ENCODE measurements at regions not wholly inside any gene's neighbourhood (a gene's known extent, or its start where the extent isn't known, plus 50 kb on each side); places are given as distances from the start of the nearest gene placed in this dataset.

DNA sequence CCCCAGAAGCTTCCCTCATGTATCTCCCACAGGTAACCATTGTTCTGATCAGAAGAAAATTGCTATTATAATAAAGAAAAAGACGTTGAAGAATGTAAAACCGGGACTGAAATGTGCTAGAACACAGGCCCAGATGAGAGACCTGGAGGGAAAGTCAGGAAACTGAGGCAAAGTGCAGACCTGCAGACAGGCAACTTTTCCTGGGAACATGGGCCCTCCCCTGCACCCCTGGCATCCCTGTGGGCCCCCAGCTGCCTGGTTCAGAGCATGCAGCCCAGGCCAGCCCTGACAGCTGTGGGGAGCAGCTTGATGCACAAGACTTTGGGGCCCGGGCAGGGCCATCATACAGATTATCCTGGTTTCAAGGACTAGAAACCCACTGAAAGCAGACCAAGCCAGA lies 212.2 kb downstream of the CDC5L start:
- DNase-seq (ENCODE audit: low spot score), result no peak
- Histone ChIP-seq H3K27ac (no peak overlapping the region), H3K4me3 (no peak overlapping the region)
- TF ChIP-seq, protein P1, sequence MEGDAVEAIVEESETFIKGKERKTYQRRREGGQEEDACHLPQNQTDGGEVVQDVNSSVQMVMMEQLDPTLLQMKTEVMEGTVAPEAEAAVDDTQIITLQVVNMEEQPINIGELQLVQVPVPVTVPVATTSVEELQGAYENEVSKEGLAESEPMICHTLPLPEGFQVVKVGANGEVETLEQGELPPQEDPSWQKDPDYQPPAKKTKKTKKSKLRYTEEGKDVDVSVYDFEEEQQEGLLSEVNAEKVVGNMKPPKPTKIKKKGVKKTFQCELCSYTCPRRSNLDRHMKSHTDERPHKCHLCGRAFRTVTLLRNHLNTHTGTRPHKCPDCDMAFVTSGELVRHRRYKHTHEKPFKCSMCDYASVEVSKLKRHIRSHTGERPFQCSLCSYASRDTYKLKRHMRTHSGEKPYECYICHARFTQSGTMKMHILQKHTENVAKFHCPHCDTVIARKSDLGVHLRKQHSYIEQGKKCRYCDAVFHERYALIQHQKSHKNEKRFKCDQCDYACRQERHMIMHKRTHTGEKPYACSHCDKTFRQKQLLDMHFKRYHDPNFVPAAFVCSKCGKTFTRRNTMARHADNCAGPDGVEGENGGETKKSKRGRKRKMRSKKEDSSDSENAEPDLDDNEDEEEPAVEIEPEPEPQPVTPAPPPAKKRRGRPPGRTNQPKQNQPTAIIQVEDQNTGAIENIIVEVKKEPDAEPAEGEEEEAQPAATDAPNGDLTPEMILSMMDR (IDR thresholded peaks at IDR 0.05), result no peak

DNA sequence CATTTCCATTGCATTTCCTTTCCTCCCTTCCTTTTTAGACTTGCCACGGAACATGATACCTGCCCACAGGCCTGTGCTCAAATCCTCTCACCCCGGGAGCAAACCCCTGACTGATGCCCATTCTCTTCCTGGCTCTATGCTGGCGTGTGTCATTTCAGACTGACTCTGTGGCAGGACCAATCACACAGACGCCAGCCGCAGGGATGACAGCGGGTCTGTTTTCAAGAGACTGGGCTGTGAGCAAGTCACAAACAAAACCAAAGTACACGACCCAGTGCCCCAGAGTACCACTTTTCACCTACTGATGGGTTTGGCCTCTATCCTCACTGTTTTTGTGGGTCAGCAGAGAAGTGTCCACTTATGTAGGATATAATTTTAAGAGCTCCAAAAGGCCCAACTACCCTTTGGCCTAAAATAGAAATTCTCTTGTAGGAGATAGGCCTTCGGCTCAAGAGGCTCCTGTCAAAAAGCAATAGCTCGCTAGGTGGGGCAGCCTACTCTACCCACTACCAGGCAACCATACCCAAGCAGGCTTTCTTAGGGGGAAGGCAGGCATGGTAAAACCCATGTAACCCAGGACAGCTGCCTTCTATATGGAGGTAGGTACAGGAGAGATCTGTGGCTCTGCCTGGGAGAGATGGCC lies 215.7 kb downstream of the CDC5L start:
- no peak overlapping the region for H3K4me3 ChIP-seq
- H3K27ac ChIP-seq, result no peak overlapping the region
- no peak for DNase-seq (ENCODE audit: low spot score)
- TF ChIP-seq, protein P1 (IDR thresholded peaks at IDR 0.05), result no peak

DNA sequence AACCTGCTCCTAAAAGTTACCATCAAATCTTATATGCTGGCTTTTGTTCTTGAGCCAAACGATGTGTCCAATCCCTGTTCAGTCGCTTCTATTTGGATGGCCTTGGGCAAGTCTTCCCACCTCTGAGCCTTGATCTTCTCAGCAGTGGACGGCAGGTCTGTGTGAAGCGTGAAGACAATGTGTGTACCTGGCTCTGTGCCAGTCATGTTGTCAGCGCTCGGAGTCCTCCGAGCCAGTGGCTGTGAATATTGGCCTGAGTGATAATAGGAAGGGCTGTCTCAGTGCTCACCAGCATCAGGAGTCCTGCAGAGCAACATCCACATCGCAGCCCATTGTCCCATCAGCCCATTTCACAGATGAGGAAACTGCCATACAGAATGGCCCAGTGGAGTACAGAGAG lies 219.0 kb downstream of the CDC5L start:
- TF ChIP-seq, protein P1 (IDR thresholded peaks at IDR 0.05), result no peak
- Histone ChIP-seq H3K4me3 (no peak overlapping the region), H3K27ac (no peak overlapping the region)
- no peak for DNase-seq (ENCODE audit: low spot score)

DNA sequence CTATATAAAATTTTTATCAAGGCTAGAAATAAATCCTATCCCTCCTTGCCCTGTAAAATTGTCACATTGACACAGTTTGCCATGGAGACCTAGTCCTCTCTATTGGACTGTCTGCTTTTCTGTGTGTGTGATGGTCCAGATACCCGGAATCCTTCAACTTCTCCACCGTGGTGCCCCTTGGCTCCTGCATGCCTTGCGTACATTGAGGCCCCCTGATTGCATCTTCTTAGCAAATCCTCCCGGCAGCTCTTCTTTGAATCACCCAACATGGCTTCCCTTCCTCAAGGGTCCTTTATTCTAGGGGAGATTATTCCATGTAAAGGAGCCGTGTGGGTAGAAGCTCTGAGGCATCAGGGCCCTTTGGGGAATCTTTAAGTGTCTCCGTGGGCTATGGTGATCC lies 219.5 kb downstream of the CDC5L start:
- TF ChIP-seq, protein P1 (IDR thresholded peaks at IDR 0.05), result no peak
- no peak overlapping the region for H3K4me3 ChIP-seq
- DNase-seq (ENCODE audit: low spot score), result no peak
- no peak overlapping the region for H3K27ac ChIP-seq

DNA sequence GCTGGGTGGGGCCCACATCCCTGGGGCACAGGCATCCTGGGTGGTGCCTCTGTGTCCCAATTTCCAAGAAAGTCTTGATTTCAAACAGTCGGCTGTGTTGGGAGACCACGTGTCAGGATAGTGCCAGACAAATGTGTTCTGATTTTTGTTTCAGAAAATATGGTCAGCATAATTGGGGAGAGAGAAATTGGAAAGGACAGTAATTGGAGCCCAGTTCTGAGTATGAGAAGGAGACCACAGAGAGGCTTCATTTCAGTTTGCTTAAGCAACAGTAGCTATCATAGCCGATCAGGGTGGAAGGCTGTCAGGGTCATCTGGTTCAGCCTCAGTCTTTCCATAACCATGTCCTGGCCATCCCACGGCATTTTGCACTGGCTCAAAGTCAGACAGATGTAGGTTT lies 220.7 kb downstream of the CDC5L start:
- TF ChIP-seq, protein P1 (IDR thresholded peaks at IDR 0.05), result no peak
- Histone ChIP-seq H3K4me3 (no peak overlapping the region), H3K27ac (no peak overlapping the region)
- DNase-seq (ENCODE audit: low spot score), result no peak

DNA sequence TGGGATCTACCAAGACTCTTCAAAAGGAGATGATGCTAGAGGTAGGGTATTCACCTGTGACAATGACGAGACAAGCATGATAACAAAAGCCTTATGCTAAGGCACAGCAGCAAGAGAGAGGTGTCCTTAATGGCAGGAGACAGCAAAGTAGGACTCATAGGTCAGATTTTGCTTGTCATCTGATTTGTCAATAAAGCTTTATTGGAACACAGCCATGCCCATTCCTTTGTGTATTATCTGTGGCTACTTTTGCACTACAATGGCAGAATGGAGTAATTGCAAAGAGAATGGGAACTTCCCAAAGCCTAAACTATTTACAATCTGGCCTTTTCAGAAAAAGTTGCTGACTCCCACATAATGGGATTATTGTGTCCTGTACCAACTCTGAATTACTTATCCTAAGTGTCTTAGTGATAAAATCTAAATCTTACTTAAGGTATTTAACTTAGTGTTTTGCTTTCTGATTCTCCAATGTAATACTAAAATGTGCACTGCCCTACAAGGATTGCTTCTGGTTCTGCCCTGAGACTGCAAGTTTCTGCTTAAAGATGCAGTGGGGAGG lies 221.6 kb downstream of the CDC5L start:
- no peak for DNase-seq (ENCODE audit: low spot score)
- Histone ChIP-seq H3K4me3 (no peak overlapping the region), H3K27ac (no peak overlapping the region)
- TF ChIP-seq, protein P1 (IDR thresholded peaks at IDR 0.05), result no peak

DNA sequence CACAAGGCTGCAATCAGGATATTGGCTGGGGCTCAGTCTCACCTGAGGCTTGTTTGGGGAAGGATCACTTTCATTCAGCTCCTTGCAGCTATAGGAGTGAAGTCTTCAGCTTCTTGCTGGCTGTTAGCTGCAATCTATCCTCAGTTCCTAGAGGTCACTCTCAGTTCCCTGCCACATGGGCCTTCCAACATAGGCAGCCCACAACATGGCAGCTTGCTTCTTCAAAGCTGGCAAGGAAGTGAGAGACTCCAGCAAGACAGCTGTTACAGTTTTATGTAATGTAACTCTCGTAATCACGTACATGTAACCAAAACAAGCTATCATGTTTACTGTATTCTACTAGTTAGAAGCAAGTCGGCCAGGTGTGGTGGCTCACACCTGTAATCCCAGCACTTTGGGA lies 226.9 kb downstream of the CDC5L start:
- DNase-seq (ENCODE audit: low spot score), result no peak
- TF ChIP-seq, protein P1 (IDR thresholded peaks at IDR 0.05), result no peak
- no peak overlapping the region for H3K4me3 ChIP-seq
- no peak overlapping the region for H3K27ac ChIP-seq

Measured in coronary artery (tissue), 2 donors.